HPDE6-E6E7 (cell line): ENCODE measurements at regions not wholly inside any gene's neighbourhood (a gene's known extent, or its start where the extent isn't known, plus 50 kb on each side); places are given as distances from the start of the nearest gene placed in this dataset.
"Not testable (repeated sequence)": the region's sequence is repeated elsewhere in the genome, so short reads cannot be mapped to it uniquely, and the experiment has no call there.

Experiments
- DNase-seq: peaks from one replicate; pipeline ENCODE4 v3.0.0; 2011; ENCODE audit warnings: missing footprints; ENCODE audit errors: extremely low spot score

DNA sequence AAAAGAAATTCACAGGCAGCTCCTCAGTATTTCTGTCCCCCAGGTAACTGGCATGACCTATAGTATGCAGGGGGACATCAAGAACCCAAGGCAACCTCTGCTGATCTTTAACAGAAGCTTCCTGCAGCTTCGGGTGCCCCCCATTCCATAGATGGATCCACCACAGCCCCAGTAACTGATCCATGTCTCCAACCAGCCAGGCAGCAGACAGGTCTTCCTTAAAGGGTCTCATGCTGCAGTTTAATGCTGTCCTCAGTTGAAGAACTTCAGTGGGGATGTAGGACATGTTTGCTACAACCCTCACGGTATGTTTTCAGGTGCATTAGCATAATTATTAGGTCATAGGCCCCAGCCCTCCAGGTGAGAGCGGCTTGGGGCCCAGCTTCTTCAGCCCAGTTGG is 90.9 kb upstream of the OLIG2 start:
- DNase-seq = no peak

DNA sequence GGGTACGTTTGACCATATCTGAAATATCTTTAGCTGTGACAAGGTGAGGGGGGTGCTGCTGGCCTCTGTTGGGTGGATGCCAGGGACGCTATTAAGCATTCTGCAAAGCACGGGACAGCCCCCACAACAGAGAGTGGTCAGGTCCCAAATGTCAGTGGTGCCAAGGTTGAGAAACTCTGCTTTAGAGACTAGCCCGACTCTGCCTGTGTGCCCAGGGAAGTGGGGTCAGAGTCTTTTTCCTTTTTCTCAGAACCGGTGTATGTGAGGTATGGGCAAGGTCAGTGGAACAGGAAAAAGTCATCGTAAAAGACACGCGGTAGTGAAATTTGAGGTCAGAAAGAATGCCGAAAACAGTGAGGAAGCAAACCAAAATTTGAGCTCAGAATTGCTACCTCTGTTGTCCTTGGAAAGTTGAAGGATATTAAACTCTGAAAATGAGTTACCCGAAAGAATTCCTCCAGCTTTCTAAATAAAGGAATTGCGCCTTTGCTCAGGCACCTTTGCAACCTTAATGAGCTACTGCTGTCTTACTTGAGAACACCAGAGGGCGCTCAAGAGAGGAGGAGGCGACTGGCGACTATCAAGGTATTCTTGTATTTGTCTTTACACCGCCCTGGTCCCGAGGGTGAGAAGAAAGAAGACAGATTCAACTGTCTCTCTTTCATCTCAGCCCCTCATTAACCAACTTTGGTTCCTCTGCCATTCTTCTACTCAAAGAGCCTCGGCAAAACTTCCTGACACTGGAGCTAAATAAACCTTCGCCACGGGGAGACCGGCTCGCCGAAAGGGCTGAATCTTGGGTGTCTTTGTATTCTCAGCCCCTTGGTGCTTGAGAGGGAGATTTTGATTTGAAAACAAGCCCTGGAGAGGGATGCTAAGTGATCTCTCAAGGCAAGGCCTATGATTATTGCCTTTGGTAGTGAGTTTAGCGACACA is 85.4 kb upstream of the OLIG2 start:
- peak; percentile 28 for DNase-seq

DNA sequence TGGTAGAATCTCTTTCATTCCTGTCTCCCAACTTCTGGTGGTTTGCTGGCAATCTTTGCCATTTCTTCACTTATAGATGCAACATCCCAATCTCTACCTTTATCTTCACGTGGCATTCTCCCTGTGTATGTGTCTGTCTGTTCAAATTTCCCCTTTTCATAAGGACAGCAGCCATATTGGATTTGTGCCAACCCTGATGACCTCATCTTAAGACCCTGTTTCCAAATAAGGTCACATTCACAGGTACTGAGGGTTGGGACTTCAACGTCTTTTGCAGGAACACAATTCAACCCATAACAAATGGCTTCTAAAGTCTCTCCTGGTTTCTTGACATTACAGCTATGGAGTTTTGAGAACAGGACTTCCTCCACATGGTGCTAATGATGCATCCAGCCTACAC is 84.5 kb upstream of the OLIG2 start:
- DNase-seq = no peak

DNA sequence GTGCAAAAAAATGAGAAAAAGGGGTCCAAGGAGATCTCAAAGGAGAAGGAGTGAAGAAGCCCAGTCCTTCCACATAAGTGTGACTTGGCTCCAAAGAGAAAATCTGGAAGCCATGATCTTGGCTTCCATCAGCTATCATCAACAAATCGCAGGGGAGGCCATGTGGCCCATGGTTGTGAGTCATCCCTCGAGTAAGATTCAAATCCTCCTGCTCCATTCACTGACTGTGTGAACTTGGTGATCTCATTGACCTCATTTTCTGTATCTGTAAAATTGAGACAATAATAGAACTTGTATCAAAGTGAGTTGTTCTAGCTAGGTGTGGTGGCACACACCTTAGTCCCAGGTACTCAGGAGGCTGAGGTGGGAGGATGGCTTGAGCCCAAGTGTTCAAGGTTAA is 79.1 kb upstream of the OLIG2 start:
- no peak for DNase-seq

DNA sequence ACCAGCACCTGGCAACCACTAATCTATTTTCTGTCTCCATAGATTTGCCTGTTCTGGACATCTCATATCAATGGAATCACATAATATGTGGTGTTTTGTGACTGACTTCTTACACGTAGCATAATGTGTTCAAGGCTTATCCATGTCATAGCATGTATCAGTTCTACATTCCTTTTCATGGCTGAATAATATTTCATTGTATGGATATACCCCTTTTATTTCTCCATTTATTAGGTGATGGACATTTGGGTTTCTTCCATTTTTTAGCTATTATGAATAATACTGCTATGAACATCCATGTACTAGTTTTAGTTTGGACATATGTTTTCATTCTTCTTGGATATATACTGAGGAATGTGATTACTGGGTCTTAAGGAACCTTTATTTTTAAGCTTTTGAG is 78.0 kb upstream of the OLIG2 start:
- DNase-seq = no peak

DNA sequence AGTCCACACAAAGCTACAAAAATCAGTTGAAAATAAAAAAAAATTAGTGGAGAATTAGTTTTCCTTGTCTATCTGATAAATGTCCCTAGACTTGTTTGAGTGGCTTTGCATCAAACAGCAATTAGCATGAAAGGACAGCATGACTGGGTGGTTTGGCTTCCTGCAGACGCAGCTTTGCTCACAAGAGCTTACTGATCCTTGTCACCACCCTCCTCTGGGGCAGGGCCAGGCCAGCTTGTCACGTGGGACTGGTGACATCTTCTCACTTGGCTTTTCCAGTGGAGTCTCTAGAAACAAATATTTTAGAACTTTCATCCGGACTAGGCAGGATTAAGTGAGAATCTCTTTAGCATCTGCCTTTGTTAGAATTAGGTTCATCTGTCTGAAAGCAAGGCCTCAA is 76.0 kb upstream of the OLIG2 start:
- no peak for DNase-seq

DNA sequence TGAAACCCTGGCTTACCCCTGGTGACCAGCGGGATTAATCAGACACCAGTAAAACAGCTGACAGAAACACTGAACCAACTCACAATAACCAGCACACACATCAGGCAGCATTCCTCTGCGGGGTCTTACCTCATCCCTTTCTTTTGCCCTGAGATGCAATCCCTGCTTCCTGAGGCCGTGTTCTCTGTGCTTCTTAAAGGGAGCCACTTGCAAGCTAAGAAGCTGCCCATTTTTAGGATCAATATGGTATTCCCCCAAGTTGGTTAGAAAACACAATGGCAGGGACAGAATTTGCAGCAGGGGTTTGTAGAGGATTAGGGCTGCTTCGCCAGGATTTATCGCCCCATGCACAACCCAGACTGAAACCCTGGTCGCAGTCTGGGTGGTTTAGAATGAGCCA is 74.7 kb upstream of the OLIG2 start:
- no peak for DNase-seq

DNA sequence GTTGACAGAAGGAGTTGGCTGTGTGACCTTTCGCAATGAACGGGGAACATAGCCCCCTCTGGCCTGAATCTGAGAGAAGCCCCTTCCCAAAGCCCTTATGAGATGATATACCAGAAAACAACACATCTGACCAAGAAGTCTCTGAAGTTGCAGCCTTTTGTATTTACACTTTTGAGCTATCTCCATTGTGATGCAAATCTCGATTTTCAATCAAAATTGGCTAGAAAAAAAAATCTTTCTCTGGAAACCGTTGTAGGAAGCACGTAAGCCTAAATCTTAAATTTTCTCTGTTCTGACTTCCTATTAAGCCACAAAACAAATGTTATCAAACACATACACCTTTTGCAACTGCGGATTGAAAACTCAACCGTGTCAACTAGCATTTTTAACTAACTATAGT is 71.4 kb upstream of the OLIG2 start:
- DNase-seq = no peak

DNA sequence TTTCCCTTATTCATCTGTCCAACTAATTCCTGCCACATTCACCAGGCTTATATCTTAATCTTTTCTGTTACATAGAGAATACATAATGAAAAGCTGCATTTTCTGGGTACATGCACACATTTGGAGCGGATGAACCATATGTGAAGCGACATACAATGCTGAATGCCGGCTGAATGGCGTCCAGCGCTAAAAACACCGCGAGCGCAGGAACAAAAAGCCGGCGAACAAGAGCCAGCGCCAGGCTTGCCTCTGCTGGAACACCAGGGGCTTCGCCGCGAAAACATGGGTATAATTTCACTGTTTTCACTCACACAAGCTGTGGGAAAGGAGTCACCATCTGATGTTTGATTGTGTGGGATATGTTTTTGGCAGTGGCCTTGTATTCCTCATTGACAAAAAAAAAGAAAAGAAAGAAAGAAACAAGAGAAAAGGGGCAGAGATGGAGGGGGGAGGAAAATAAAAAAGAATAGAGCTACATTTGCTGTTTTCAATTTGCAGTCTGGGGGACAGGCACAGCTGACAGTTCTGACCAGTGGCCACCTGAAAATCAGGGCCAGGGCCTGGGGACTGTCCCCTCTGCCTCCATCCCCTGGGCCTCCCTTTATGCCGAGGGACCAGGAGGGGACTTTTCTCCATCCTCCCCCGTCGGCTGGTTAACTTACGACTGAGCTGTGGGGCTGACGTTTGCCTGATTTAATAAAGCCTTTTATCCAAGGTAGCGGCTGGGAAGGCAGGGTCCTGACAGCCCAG is 70.2 kb upstream of the OLIG2 start:
- no peak for DNase-seq

DNA sequence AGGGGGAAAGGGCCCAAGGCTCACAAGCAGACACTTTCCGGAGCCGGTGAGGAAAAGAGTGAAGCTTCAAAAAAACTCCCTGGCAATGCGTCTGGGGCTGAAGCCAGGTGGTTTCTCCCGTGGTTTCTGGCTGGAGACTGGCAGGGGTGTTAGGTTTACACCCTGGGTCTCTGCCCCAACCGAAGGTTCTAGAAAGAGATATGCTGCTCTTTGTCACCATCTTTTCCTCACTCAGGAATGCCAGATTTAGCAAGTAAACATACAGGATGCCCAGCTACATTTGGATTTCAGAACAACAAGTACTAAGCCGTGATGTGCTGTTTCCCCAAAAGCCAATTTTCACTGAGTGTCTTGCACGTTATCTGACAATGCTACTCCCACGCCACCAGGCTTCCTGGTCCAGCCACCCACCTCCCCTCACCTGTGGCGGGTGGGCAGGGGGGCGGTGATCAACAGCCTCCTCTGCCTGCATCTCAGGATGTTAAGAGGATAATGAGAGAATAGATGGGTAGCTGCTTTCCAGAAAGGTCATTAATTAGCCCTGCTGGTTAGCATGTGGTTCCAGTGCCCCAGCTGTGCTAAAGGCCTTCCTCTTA is 69.6 kb upstream of the OLIG2 start:
- DNase-seq = no peak

DNA sequence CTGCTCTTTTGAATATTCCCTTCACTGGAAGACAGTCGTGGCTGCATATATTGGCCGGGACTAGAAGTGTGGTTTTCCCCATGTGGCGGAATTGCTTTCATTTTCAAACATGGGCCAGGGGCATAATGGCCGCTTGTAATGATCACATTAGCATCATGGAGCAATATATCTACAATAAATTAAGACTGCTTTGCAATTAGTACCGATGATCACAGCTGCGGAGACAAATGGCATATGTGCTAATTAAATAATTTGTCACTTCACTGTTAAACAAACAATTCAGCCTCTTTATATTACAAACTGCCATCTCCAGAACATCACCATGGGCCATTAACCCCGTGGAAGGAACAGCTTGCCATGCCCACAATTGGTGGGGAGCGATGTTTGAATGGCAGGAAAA is 68.2 kb upstream of the OLIG2 start:
- no peak for DNase-seq

DNA sequence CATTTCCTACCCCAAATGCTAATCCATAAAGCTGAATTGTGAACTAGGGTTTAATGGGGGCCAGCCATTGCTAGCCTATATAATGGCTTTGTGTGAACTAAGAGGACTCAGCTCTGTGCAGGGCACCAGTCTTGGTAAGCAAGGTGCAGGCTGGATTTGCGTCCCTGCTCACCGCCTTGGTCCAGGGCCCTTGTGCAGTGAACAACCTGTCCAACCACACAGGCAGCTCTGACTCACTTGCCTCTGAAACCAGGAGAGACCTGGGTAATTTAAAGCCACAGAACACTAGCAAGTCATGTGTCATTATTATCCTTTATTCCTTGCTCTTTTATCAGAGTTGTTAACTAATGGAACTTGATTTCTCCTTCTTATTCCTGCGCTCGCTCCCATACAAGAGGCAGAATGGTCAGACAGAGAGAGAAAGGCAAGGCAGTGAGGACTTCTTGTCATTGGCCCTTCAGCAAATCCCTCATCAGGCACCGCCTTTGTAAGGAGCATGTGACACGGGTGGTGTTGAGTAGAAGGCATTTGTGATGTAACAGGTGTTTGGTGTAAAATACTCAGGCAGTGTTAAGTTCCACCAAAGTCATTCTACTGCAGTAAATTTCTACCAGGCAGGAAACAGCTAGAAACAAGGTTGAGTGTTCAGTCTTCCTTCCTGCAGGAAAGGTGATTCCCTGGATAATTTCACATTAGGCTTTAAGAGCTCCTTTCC is 67.3 kb upstream of the OLIG2 start:
- DNase-seq = no peak

DNA sequence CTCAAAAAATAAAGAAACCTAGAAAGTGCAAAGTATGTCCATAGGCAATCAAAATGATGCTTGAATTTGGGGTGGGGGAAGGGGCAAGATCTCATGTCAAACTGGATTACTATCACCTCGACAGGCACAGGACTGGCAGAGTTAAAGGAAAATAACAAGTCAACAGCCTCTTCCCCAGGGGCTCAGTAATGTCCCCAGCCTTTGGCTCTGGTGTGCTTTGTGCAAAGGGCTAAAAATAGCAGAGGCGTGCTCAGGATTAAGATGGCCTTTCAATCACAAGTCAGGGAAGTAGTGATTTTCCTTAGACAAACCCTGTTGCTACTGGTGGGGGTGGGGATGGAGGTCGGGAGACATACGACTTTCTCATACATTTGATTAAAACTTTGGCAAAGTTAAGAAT is 63.5 kb upstream of the OLIG2 start:
- DNase-seq = no peak

DNA sequence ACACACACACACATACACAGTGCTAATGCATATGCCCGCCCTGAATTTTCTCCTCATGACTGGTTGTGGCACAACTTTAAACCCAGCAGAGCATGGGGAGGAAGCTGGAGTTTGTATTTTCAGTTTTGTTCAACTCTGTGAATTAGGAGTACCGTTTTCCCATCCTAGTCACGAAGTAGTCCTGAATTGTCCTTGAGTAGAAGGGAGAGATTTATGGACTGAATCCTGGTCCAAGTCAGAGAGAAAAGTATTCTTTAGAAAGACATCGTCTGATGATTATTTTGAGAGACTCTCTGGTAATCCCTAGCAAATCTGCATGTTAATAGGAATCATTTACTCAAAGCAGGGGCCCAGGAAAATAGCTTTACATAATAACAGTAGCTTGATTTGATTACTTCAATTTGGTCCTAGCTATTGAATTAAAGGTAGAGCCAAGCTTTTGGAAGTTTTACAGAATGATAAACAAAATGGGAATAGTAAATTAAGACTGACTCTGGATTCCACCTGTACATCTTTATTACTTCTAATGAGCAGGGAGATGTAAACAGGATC is 60.5 kb upstream of the OLIG2 start:
- DNase-seq = no peak

DNA sequence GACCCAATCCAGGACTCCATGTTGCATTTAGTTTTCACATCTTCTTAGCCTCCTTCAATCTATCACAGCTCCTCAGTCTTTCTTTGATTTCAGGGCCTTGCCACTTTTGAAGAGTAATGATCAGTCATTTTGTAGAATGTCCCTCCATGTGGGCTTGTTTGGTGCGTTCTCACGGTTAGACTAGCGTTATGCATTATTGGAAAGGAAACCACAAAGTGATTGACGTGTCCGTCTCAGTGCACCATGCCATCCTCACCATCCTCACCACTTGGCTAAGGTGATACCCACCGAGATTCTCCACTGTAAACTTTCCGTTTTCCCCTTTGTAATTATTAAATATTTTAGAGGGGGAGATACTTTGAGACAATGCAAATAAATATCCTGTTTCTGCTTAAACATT is 59.6 kb upstream of the OLIG2 start:
- no peak for DNase-seq

DNA sequence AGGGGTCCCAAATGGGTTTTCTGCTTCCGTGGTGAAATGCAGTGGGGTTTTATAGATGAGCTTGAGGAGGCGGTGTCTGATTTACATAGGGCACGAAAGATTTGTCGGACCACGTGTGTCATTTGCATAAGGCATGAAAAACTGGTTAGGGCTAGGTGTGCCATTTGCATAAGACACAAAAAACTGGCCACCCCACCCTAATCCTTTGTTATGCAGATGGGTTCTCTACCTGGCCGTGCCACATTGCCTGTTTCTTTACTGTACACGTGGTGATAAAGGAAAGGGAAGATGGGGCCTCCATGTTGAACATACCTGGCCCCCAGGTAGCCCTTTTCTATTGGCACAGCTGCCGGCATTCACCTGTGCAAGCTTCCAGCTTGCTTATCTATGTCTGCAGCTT is 57.6 kb upstream of the OLIG2 start:
- DNase-seq = not testable (repeated sequence)

DNA sequence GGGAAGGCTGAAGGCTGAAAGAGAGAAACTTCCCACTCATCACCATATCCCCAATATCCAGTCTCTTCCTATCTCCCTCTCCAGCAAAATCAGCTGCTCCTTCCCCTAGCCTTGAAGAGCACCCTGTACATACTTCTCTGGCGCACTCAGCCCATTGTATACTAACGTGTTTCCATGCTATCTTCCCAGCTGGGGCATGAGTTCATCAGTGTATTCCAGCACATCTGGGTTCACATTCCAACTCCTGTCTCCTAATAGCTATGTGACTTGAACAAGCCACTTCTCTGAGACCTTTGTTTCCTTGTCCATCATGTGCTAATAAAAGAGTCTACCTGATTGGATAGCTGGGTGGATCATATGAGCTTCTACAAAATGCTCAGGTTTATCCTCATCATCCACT is 51.1 kb upstream of the OLIG2 start:
- DNase-seq = no peak

DNA sequence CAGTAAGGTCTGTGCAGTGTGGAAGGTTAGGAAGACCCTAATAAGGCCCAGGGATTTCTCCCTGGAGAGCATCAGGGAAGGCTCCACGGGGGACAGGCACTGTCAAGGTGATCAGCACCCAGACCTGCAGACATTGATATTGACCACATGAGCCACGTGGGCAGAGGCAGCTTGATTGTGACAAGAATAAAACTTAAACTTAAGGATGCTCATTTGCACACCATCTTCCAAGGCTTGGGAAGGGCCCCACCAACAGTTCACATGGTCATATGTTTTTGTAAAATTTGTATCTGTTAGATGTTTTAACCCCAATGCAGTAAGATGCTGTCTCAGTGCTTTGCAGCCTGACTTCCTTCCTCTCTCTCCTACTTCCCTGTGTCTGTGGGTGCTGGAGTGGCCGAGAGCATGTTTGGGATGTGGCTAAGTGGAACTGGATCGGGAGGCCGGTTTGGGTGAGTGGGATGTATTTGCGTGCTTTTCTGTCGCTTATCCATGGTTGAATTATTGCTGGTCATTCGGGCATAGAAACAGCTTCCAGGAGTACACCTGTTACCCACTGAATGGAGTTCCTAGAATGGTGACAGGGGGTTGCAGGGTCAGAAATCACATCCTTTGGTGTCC is 49.8 kb upstream of the OLIG2 start:
- no peak for DNase-seq
